WTC11 (cell line): ENCODE measurements at regions not wholly inside any gene's neighbourhood (a gene's known extent, or its start where the extent isn't known, plus 50 kb on each side); places are given as distances from the start of the nearest gene placed in this dataset.

Experiments used
- ATAC-seq: fragments of 200-7000 bp; cut with Tn5 transposase; 2 replicates; pipeline ENCODE4 v1.10.0; 2021; ENCODE audit warnings: mild to moderate bottlenecking, moderate library complexity
- CTCF ChIA-PET: fragments of 300-600 bp; sonication (Branson Sonifier 250); formaldehyde crosslinking; loops from one replicate; lab custom pipeline; 2021; ENCODE audit warnings: antibody characterized with exemption; lab: Charles Lee
- POLR2A ChIA-PET: fragments of 350-600 bp; sonication (Branson Sonifier 250); formaldehyde crosslinking; loops from one replicate; lab custom pipeline; 2021; ENCODE audit warnings: antibody characterized with exemption; lab: Charles Lee
- DNase-seq: peaks from one replicate; pipeline ENCODE4 v3.0.0; 2021; ENCODE audit warnings: low spot score
- H3K27ac Mint-ChIP-seq: 2 replicates; pipeline ENCODE4 v1.8.0; 2021; ENCODE audit warnings: mixed read lengths
- H3K27me3 Mint-ChIP-seq: 2 replicates; pipeline ENCODE4 v1.8.0; 2021; ENCODE audit warnings: low read depth, mild to moderate bottlenecking, moderate library complexity, mixed read lengths
- H3K36me3 Mint-ChIP-seq: 2 replicates; pipeline ENCODE4 v1.8.0; 2021; ENCODE audit warnings: mixed read lengths
- H3K4me1 Mint-ChIP-seq: 2 replicates; pipeline ENCODE4 v1.8.0; 2022; ENCODE audit warnings: mixed read lengths
- H3K4me3 Mint-ChIP-seq: 2 replicates; pipeline ENCODE4 v1.8.0; 2021; ENCODE audit warnings: mild to moderate bottlenecking, moderate library complexity, mixed read lengths
- H3K9me3 Mint-ChIP-seq: 2 replicates; pipeline ENCODE4 v1.8.0; 2021; ENCODE audit warnings: mixed read lengths
- AR ChIP-seq: fragments of 250-450 bp; sonication (Bioruptor Pico); IDR thresholded peaks from 2 replicates; pipeline ENCODE4 v1.9.0; 2021; ENCODE audit warnings: mild to moderate bottlenecking
- ATF1 ChIP-seq: sonication (generic); formaldehyde crosslinking; IDR thresholded peaks from 2 replicates; pipeline ENCODE4 v1.8.1; 2023; ENCODE audit warnings: mild to moderate bottlenecking, moderate library complexity, missing genetic modification reagents
- CREB1 ChIP-seq: sonication (generic); formaldehyde crosslinking; IDR thresholded peaks from 2 replicates; pipeline ENCODE4 v1.8.0; 2023; ENCODE audit warnings: mild to moderate bottlenecking, missing genetic modification reagents
- CREM ChIP-seq: sonication (generic); formaldehyde crosslinking; IDR thresholded peaks from 2 replicates; pipeline ENCODE4 v1.8.1; 2022; ENCODE audit warnings: mild to moderate bottlenecking, missing genetic modification reagents, moderate library complexity
- ERG ChIP-seq: fragments of 250-450 bp; sonication (Bioruptor Pico); IDR thresholded peaks from 2 replicates; pipeline ENCODE4 v1.8.0; 2021; ENCODE audit warnings: mild to moderate bottlenecking
- JAZF1 ChIP-seq: fragments of 250-450 bp; sonication (Bioruptor Pico); IDR thresholded peaks from 2 replicates; pipeline ENCODE4 v1.9.0; 2021; ENCODE audit warnings: moderate library complexity, mild to moderate bottlenecking, inconsistent platforms
- JUN ChIP-seq: sonication (generic); formaldehyde crosslinking; IDR thresholded peaks from 2 replicates; pipeline ENCODE4 v1.8.0; 2023; ENCODE audit warnings: mild to moderate bottlenecking, missing genetic modification reagents
- MAX ChIP-seq: sonication (generic); formaldehyde crosslinking; IDR thresholded peaks from 2 replicates; pipeline ENCODE4 v1.8.0; 2022; ENCODE audit warnings: mild to moderate bottlenecking, missing genetic modification reagents
- NFATC4 ChIP-seq: fragments of 250-450 bp; sonication (Bioruptor Pico); IDR thresholded peaks from 2 replicates; pipeline ENCODE4 v1.9.0; 2021; ENCODE audit warnings: mild to moderate bottlenecking
- NFE2L1 ChIP-seq: sonication (generic); formaldehyde crosslinking; IDR thresholded peaks from 2 replicates; pipeline ENCODE4 v1.8.1; 2023; ENCODE audit warnings: missing genetic modification reagents
- TEAD4 ChIP-seq: sonication (generic); formaldehyde crosslinking; IDR thresholded peaks from 2 replicates; pipeline ENCODE4 v1.8.0; 2022; ENCODE audit warnings: mild to moderate bottlenecking, missing genetic modification reagents
- ZNF121 ChIP-seq: sonication (generic); formaldehyde crosslinking; IDR thresholded peaks from 2 replicates; pipeline ENCODE4 v1.8.0; 2023; ENCODE audit warnings: missing genetic modification reagents
- ZNF396 ChIP-seq: fragments of 250-450 bp; sonication (Bioruptor Pico); IDR thresholded peaks from 2 replicates; pipeline ENCODE4 v1.8.0; 2021; ENCODE audit warnings: mild to moderate bottlenecking, moderate library complexity, borderline replicate concordance
- TF ChIP-seq, protein P1 (sequence below): sonication (generic); formaldehyde crosslinking; IDR thresholded peaks from 2 replicates; pipeline ENCODE4 v1.8.1; 2023; ENCODE audit warnings: mild to moderate bottlenecking, missing genetic modification reagents
- TF ChIP-seq, protein P2 (sequence below): sonication (generic); formaldehyde crosslinking; IDR thresholded peaks from 2 replicates; pipeline ENCODE4 v1.8.0; 2023; ENCODE audit warnings: missing genetic modification reagents
- TF ChIP-seq, protein P3 (sequence below): sonication (generic); formaldehyde crosslinking; IDR thresholded peaks from 2 replicates; pipeline ENCODE4 v1.8.0; 2022; ENCODE audit warnings: mild to moderate bottlenecking, missing genetic modification reagents
- TF ChIP-seq, protein P4 (sequence below): fragments of 250-450 bp; sonication (Bioruptor Pico); IDR thresholded peaks from 2 replicates; pipeline ENCODE4 v1.9.0; 2021; ENCODE audit warnings: mild to moderate bottlenecking
- TF ChIP-seq, protein P5 (sequence below): sonication (generic); formaldehyde crosslinking; IDR thresholded peaks from 2 replicates; pipeline ENCODE4 v1.8.1; 2023; ENCODE audit warnings: mild to moderate bottlenecking, missing genetic modification reagents, moderate library complexity
- TF ChIP-seq, protein P6 (sequence below): fragments of 250-450 bp; sonication (Bioruptor Pico); IDR thresholded peaks from 2 replicates; pipeline ENCODE4 v1.9.0; 2021; ENCODE audit warnings: moderate library complexity, mild to moderate bottlenecking, inconsistent platforms, borderline replicate concordance

GRCh38 chr10:118958984-118959925 lies 70.3 kb upstream of the NANOS1 start:
- ChIA-PET CTCF (no interaction called here), POLR2A (interaction anchor here (1.0 kb wide), 1 partner anchor 12 kb away, joined by 8 read pairs; no protein-coding TSS in a partner anchor)
- ATAC-seq (no peak), DNase-seq (no peak)
- no peaks in the 10 kb centered on the region for H3K36me3 Mint-ChIP-seq
- no peak overlapping the region for H3K27ac Mint-ChIP-seq
- TF ChIP-seq NFATC4 (CRISPR knock-in tag) (no peak), ATF1 (CRISPR knock-in tag) (no peak), ZNF396 (CRISPR knock-in tag) (no peak), ERG (CRISPR knock-in tag) (no peak), JUN (CRISPR knock-in tag) (no peak)
- TF ChIP-seq, protein P1, sequence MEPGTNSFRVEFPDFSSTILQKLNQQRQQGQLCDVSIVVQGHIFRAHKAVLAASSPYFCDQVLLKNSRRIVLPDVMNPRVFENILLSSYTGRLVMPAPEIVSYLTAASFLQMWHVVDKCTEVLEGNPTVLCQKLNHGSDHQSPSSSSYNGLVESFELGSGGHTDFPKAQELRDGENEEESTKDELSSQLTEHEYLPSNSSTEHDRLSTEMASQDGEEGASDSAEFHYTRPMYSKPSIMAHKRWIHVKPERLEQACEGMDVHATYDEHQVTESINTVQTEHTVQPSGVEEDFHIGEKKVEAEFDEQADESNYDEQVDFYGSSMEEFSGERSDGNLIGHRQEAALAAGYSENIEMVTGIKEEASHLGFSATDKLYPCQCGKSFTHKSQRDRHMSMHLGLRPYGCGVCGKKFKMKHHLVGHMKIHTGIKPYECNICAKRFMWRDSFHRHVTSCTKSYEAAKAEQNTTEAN (CRISPR knock-in tag), result no peak
- TF ChIP-seq, protein P2, sequence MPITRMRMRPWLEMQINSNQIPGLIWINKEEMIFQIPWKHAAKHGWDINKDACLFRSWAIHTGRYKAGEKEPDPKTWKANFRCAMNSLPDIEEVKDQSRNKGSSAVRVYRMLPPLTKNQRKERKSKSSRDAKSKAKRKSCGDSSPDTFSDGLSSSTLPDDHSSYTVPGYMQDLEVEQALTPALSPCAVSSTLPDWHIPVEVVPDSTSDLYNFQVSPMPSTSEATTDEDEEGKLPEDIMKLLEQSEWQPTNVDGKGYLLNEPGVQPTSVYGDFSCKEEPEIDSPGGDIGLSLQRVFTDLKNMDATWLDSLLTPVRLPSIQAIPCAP, result no peak
- peaks cover 3% of the 10 kb centered on the region; the same call in 1 of the 2 replicates for H3K9me3 Mint-ChIP-seq
- H3K4me1 Mint-ChIP-seq, result peaks cover 8% of the 10 kb centered on the region; the same call in 1 of the 2 replicates
- H3K4me3 Mint-ChIP-seq, result no peak overlapping the region
- no peaks in the 10 kb centered on the region for H3K27me3 Mint-ChIP-seq

DNA sequence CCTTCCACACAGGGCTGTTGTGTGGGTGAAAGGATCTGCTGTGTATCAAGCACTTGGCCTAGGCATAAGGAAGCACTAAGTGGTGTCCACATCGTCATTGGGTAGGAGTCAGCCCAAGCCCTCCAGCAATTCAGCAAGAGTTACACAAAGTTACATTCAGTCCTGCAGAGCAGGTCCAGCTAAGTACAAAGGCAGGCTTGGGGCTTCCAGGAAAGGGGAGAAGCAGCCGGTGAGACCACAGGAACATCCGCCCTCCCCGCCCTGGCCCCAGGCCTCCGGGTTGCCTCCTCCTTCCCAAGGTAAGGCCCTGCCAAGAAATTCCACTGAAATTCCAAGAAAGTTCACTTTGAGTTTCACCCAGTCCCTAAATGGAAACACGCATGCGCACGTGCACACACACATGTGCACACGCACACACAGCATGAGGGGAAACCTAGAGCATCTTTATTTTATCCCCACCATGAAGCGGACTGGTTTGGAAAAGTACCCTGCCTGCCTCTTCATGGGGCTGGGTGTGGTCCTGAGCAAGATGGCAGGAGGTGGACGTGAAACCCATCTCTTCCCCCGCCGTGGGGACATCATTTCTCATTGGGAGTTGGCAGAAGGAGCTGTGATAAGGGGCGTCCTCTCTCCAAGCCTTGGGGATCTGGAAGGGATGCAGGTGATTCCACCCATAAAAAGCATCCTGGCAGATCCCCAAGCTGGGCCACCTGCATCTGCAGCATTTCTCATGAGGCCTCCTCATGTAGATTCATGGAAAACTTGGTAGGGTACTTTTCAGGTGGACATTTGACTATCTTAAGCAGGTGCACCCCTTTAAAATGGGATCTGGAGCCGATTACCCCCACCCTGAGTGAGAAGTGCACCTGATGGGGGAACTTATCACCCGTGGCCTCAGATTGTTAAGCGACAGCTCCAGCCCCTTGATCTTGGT lies 69.1 kb upstream of the NANOS1 start:
- DNase-seq (no peak), ATAC-seq (no peak)
- TF ChIP-seq, protein P3, sequence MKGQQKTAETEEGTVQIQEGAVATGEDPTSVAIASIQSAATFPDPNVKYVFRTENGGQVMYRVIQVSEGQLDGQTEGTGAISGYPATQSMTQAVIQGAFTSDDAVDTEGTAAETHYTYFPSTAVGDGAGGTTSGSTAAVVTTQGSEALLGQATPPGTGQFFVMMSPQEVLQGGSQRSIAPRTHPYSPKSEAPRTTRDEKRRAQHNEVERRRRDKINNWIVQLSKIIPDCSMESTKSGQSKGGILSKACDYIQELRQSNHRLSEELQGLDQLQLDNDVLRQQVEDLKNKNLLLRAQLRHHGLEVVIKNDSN (CRISPR knock-in tag), result no peak
- TF ChIP-seq CREB1 (no peak), TEAD4 (CRISPR knock-in tag) (no peak), ZNF121 (CRISPR knock-in tag) (no peak), ERG (CRISPR knock-in tag) (no peak), ZNF396 (CRISPR knock-in tag) (no peak), CREM (CRISPR knock-in tag) (no peak), MAX (CRISPR knock-in tag) (no peak), JAZF1 (CRISPR knock-in tag) (no peak), NFE2L1 (CRISPR knock-in tag) (no peak), AR (no peak)
- TF ChIP-seq, protein P4, sequence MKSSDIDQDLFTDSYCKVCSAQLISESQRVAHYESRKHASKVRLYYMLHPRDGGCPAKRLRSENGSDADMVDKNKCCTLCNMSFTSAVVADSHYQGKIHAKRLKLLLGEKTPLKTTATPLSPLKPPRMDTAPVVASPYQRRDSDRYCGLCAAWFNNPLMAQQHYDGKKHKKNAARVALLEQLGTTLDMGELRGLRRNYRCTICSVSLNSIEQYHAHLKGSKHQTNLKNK (CRISPR knock-in tag), result no peak
- TF ChIP-seq, protein P5, sequence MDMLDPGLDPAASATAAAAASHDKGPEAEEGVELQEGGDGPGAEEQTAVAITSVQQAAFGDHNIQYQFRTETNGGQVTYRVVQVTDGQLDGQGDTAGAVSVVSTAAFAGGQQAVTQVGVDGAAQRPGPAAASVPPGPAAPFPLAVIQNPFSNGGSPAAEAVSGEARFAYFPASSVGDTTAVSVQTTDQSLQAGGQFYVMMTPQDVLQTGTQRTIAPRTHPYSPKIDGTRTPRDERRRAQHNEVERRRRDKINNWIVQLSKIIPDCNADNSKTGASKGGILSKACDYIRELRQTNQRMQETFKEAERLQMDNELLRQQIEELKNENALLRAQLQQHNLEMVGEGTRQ (CRISPR knock-in tag), result no peak
- TF ChIP-seq, protein P6, sequence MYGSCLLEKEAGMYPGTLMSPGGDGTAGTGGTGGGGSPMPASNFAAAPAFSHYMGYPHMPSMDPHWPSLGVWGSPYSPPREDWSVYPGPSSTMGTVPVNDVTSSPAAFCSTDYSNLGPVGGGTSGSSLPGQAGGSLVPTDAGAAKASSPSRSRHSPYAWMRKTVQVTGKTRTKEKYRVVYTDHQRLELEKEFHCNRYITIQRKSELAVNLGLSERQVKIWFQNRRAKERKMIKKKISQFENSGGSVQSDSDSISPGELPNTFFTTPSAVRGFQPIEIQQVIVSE (CRISPR knock-in tag), result no peak

More for the DNA sequence above, 69.1 kb upstream of the NANOS1 start:
- Mint-ChIP-seq H3K4me3 (no peak overlapping the region), H3K36me3 (no peaks in the 10 kb centered on the region), H3K4me1 (peaks cover 7% of the 10 kb centered on the region; the same call in 1 of the 2 replicates), H3K27me3 (no peaks in the 10 kb centered on the region), H3K9me3 (peaks cover 4% of the 10 kb centered on the region; the same call in 1 of the 2 replicates), H3K27ac (no peak overlapping the region)
- ChIA-PET POLR2A (interaction anchor here (1.0 kb wide), 1 partner anchor 13 kb away, joined by 8 read pairs; no protein-coding TSS in a partner anchor), CTCF (interaction anchor here (1.0 to 1.3 kb wide), 2 partner anchors 11 to 239 kb away, joined by 3 read pairs; no protein-coding TSS in a partner anchor)
